Skin epidermis (tissue), 12 donors: ENCODE measurements at regions not wholly inside any gene's neighbourhood (a gene's known extent, or its start where the extent isn't known, plus 50 kb on each side); places are given as distances from the start of the nearest gene placed in this dataset.

ENCODE experiments used
- H3K27ac ChIP-seq, 21 experiments: fragments of 200-600 bp; sonication (generic) in 11 of 21; one replicate each; pipeline ENCODE4 v1.5.0; 2020; ENCODE audit warnings: mild to moderate bottlenecking in 3 of 21, inconsistent platforms in 2 of 21, moderate library complexity in 2 of 21
- H3K4me3 ChIP-seq, 7 experiments: fragments of 200-600 bp; sonication (generic) in 2 of 7; one replicate each; pipeline ENCODE4 v1.5.0; 2020; ENCODE audit warnings: inconsistent platforms in 2 of 7, mild to moderate bottlenecking in 2 of 7, moderate library complexity in 1 of 7

GRCh38 chr5:68960456-68960855 lies 133.4 kb upstream of the SLC30A5 start:
- Histone ChIP-seq H3K27ac (no peak overlapping the region), H3K4me3 (no peak overlapping the region)

GRCh38 chr5:68960961-68961360 lies 132.9 kb upstream of the SLC30A5 start:
- Histone ChIP-seq H3K27ac (no peak overlapping the region), H3K4me3 (no peak overlapping the region)

- no peak overlapping the region for H3K4me3 ChIP-seq
- H3K27ac ChIP-seq: no peak overlapping the region
Observed at GRCh38 chr5:68961762-68962161, 132.1 kb upstream of the SLC30A5 start.

GRCh38 chr5:68962757-68963484 lies 130.9 kb upstream of the SLC30A5 start:
- Histone ChIP-seq H3K4me3 (no peak overlapping the region), H3K27ac (peak overlapping the region in 8 of 21 experiments; percentile 1 to 60 (median 34))

- no peak overlapping the region for H3K27ac ChIP-seq
- H3K4me3 ChIP-seq: no peak overlapping the region
Observed at GRCh38 chr5:68964679-68965078, 129.1 kb upstream of the SLC30A5 start.

- no peak overlapping the region for H3K27ac ChIP-seq
- no peak overlapping the region for H3K4me3 ChIP-seq
Observed at GRCh38 chr5:68965926-68966325, 127.9 kb upstream of the SLC30A5 start.

- Histone ChIP-seq H3K4me3 (no peak overlapping the region), H3K27ac (no peak overlapping the region)
Observed at GRCh38 chr5:68966596-68966995, 127.2 kb upstream of the SLC30A5 start.

- Histone ChIP-seq H3K27ac (no peak overlapping the region), H3K4me3 (no peak overlapping the region)
Observed at GRCh38 chr5:68968429-68968828, 125.4 kb upstream of the SLC30A5 start.

- Histone ChIP-seq H3K27ac (no peak overlapping the region), H3K4me3 (no peak overlapping the region)
Observed at GRCh38 chr5:68970617-68971016, 123.2 kb upstream of the SLC30A5 start.

- H3K27ac ChIP-seq: no peak overlapping the region
- no peak overlapping the region for H3K4me3 ChIP-seq
Observed at GRCh38 chr5:68973696-68974095, 120.1 kb upstream of the SLC30A5 start.

- no peak overlapping the region for H3K27ac ChIP-seq
- no peak overlapping the region for H3K4me3 ChIP-seq
Observed at GRCh38 chr5:68983043-68983442, 110.8 kb upstream of the SLC30A5 start.

GRCh38 chr5:68983959-68984358 lies 109.9 kb upstream of the SLC30A5 start:
- Histone ChIP-seq H3K4me3 (no peak overlapping the region), H3K27ac (no peak overlapping the region)

GRCh38 chr5:68991279-68992084 lies 102.3 kb upstream of the SLC30A5 start:
- no peak overlapping the region for H3K27ac ChIP-seq
- H3K4me3 ChIP-seq: no peak overlapping the region

GRCh38 chr5:68994645-68995044 lies 99.2 kb upstream of the SLC30A5 start:
- Histone ChIP-seq H3K4me3 (no peak overlapping the region), H3K27ac (peak overlapping the region in 7 of 21 experiments; percentile 0 to 60 (median 23))

- H3K4me3 ChIP-seq: no peak overlapping the region
- H3K27ac ChIP-seq: peak overlapping the region in 4 of 21 experiments; percentile 5 to 53 (median 27)
Observed at GRCh38 chr5:68995845-68996545, 97.8 kb upstream of the SLC30A5 start.

GRCh38 chr5:68999181-68999580 lies 94.6 kb upstream of the SLC30A5 start:
- Histone ChIP-seq H3K27ac (no peak overlapping the region), H3K4me3 (no peak overlapping the region)

GRCh38 chr5:69000216-69000919 lies 93.4 kb upstream of the SLC30A5 start:
- no peak overlapping the region for H3K4me3 ChIP-seq
- no peak overlapping the region for H3K27ac ChIP-seq

- H3K27ac ChIP-seq: no peak overlapping the region
- H3K4me3 ChIP-seq: no peak overlapping the region
Observed at GRCh38 chr5:69000949-69001348, 92.9 kb upstream of the SLC30A5 start.

GRCh38 chr5:69001627-69002026 lies 92.2 kb upstream of the SLC30A5 start:
- no peak overlapping the region for H3K27ac ChIP-seq
- H3K4me3 ChIP-seq: no peak overlapping the region

GRCh38 chr5:69004127-69004526 lies 89.7 kb upstream of the SLC30A5 start:
- Histone ChIP-seq H3K4me3 (no peak overlapping the region), H3K27ac (no peak overlapping the region)
